ENCODE measurements at regions not wholly inside any gene's neighbourhood (a gene's known extent, or its start where the extent isn't known, plus 50 kb on each side); places are given as distances from the start of the nearest gene placed in this dataset.

DNA sequence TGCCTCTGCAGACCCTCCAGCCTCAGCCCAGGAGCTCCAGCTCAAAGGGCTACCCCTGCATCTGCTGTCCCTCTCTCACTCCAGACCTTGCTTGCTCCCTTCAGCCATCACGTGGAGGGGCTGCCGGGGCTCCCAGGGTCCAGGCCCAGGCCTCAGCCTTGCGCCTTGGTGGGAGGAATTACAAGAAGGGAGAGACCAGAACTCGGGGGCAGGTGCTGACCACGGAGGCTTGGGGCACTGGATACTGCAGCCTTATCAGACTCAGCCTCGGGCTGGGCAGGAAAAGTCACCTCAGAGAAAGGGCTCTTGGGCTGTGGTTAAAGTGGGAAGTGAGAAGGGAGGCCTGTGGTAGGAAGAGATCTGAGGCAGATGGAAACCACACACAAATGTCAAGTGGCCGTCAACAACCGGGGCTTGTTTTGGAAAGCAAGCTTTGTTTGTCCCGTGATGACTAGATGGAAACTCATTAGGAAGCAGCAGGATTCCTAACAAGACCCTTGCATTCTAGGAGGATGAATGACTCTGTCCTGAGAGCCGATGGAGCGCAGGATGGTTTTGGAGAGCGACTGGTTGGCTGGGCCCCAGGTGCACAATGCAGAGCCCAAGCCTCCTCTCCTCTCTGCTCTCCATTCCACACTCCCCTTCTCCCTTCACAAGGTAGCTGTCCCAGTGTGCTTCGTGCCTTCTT lies 1321.7 kb downstream of the TBC1D22A start:
- Histone ChIP-seq H3K9me3 (replicated peaks in 1 of 11) (no peaks in the 10 kb centered on the region), H3K36me3 (no peaks in the 10 kb centered on the region), H3K27ac (no peak overlapping the region), H3K4me1 (peaks cover 15 to 42% (median 30%) of the 10 kb centered on the region in 10 experiments), H4K20me1 (peaks cover 0 to 50% (median 15%) of the 10 kb centered on the region in 11 experiments; a peak in 17 of 22 replicates), H3K9ac (no peak overlapping the region), H3K4me3 (peak overlapping the region in 1 of 10 experiments; percentile 19; a peak in 2 of 20 replicates), H3K27me3 (peaks cover 11 to 66% (median 31%) of the 10 kb centered on the region in 11 experiments; a peak in 18 of 22 replicates), H3K4me2 (peak overlapping the region; percentile 58 to 95 (median 81))
- TF ChIP-seq Cebpa-rat (IDR thresholded peaks at IDR 0.05) = no peak

DNA sequence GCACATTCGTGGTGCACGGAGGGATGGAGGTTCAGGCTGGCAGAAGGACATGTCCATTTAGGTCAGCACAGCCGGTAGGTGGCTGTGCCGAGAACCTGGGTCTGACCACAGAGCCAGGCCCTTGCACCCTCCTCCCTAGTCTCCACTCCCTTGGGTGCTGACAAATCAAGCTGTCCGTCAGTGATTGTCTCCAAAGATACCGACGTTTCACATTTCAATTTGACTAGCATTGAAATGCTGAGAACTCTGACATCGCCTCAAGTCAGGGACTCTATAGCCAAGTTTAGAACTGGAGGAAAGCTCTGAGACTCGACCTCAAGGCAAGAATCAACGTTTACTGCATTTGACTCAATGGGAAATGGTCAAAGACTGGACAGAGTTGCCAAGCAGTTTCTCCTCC lies 1321.1 kb downstream of the TBC1D22A start:
- no peak for TF ChIP-seq Cebpa-rat (IDR thresholded peaks at IDR 0.05)
- peaks cover 0 to 50% (median 15%) of the 10 kb centered on the region in 11 experiments; a peak in 17 of 22 replicates for H4K20me1 ChIP-seq
- H3K9ac ChIP-seq = no peak overlapping the region
- peaks cover 15 to 48% (median 32%) of the 10 kb centered on the region in 10 experiments for H3K4me1 ChIP-seq
- no peaks in the 10 kb centered on the region for H3K9me3 ChIP-seq (replicated peaks in 1 of 11)
- H3K36me3 ChIP-seq = no peaks in the 10 kb centered on the region
- peak overlapping the region; percentile 58 to 95 (median 81) for H3K4me2 ChIP-seq
- peak overlapping the region in 1 of 10 experiments; percentile 19; a peak in 1 of 20 replicates for H3K4me3 ChIP-seq
- no peak overlapping the region for H3K27ac ChIP-seq
- H3K27me3 ChIP-seq = peaks cover 11 to 69% (median 31%) of the 10 kb centered on the region in 11 experiments; a peak in 18 of 22 replicates

GRCh38 chr22:48082284-48082683 lies 1319.8 kb downstream of the TBC1D22A start:
- Histone ChIP-seq H3K9ac (no peak overlapping the region), H3K4me2 (no peak overlapping the region), H4K20me1 (peaks cover 0 to 50% (median 15%) of the 10 kb centered on the region in 11 experiments; a peak in 17 of 22 replicates), H3K27me3 (peaks cover 11 to 69% (median 31%) of the 10 kb centered on the region in 11 experiments; a peak in 18 of 22 replicates), H3K4me3 (no peak overlapping the region), H3K36me3 (no peaks in the 10 kb centered on the region), H3K9me3 (replicated peaks in 1 of 11) (no peaks in the 10 kb centered on the region), H3K27ac (no peak overlapping the region), H3K4me1 (peaks cover 15 to 53% (median 33%) of the 10 kb centered on the region in 10 experiments)
- no peak for TF ChIP-seq Cebpa-rat (IDR thresholded peaks at IDR 0.05)

- Histone ChIP-seq H3K36me3 (no peaks in the 10 kb centered on the region), H3K4me2 (no peak overlapping the region), H3K4me3 (no peak overlapping the region), H3K9ac (no peak overlapping the region), H3K4me1 (peaks cover 15 to 61% (median 42%) of the 10 kb centered on the region in 10 experiments), H3K27me3 (peaks cover 11 to 68% (median 30%) of the 10 kb centered on the region in 11 experiments; a peak in 18 of 22 replicates), H3K9me3 (replicated peaks in 1 of 11) (no peaks in the 10 kb centered on the region), H4K20me1 (peaks cover 0 to 50% (median 15%) of the 10 kb centered on the region in 11 experiments; a peak in 17 of 22 replicates), H3K27ac (no peak overlapping the region)
- TF ChIP-seq Cebpa-rat (IDR thresholded peaks at IDR 0.05) = no peak
These were observed 1318.8 kb downstream of the TBC1D22A start for GRCh38 chr22:48081281-48081680.

DNA sequence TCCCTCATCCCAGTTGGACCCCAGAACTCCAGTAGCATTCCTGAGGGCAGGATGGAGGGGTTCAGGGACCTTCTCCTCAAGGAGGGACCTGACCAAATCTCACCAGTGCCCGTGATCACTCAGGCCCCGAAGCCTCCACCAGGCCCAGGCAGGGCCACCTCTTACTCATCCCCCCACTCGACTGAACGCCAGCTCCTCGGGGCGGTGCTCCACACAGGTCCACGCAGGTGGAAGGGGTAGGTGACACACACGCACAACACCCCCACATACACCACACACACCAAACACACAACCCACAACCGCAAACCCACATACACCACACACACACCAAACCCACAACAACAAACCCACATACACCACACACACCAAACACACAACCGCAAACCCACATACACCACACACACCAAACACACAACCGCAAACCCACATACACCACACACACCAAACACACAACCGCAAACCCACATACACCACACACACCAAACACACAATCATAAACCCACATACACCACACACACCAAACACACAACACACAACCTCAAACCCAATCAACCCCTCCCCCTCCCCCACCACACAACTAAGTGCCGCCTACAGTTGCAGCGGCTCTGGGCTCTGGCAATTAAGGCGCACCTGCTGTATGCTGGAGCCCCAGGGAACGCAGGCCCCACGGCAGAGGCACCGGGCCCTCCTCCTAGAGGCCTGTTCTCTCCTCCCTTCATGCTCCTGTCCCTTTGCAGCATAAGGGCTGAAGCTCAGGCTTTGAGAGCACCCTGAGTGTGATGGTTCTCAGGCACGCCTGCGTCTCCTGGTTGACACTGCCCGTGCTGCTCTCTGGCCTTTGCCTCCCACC lies 1318.1 kb downstream of the TBC1D22A start:
- Histone ChIP-seq H4K20me1 (peaks cover 0 to 46% (median 15%) of the 10 kb centered on the region in 11 experiments; a peak in 17 of 22 replicates), H3K9me3 (replicated peaks in 1 of 11) (no peaks in the 10 kb centered on the region), H3K4me3 (no peak overlapping the region), H3K27me3 (peaks cover 8 to 60% (median 22%) of the 10 kb centered on the region in 11 experiments; a peak in 18 of 22 replicates), H3K9ac (no peak overlapping the region), H3K36me3 (no peaks in the 10 kb centered on the region), H3K4me2 (no peak overlapping the region), H3K4me1 (peaks cover 15 to 56% (median 37%) of the 10 kb centered on the region in 10 experiments), H3K27ac (no peak overlapping the region)
- no peak for TF ChIP-seq Cebpa-rat (IDR thresholded peaks at IDR 0.05)

GRCh38 chr22:48079505-48080290 lies 1317.2 kb downstream of the TBC1D22A start:
- no peak overlapping the region for H3K27ac ChIP-seq
- peaks cover 0 to 38% (median 14%) of the 10 kb centered on the region in 11 experiments; a peak in 17 of 22 replicates for H4K20me1 ChIP-seq
- H3K4me3 ChIP-seq = no peak overlapping the region
- no peak overlapping the region for H3K4me2 ChIP-seq
- no peak for TF ChIP-seq Cebpa-rat (IDR thresholded peaks at IDR 0.05)
- H3K9me3 ChIP-seq (replicated peaks in 1 of 11) = no peaks in the 10 kb centered on the region
- H3K4me1 ChIP-seq = peaks cover 12 to 48% (median 28%) of the 10 kb centered on the region in 10 experiments
- H3K27me3 ChIP-seq = peaks cover 8 to 52% (median 22%) of the 10 kb centered on the region in 11 experiments; a peak in 16 of 22 replicates
- no peaks in the 10 kb centered on the region for H3K36me3 ChIP-seq
- H3K9ac ChIP-seq = no peak overlapping the region

GRCh38 chr22:48078825-48079224 lies 1316.4 kb downstream of the TBC1D22A start:
- peaks cover 8 to 43% (median 18%) of the 10 kb centered on the region in 11 experiments; a peak in 16 of 22 replicates for H3K27me3 ChIP-seq
- H3K9ac ChIP-seq = no peak overlapping the region
- peak overlapping the region in 3 of 11 experiments; percentile 7 to 40 (median 19); a peak in 3 of 22 replicates for H3K4me2 ChIP-seq
- no peaks in the 10 kb centered on the region for H3K9me3 ChIP-seq (replicated peaks in 1 of 11)
- H3K27ac ChIP-seq = no peak overlapping the region
- no peak for TF ChIP-seq Cebpa-rat (IDR thresholded peaks at IDR 0.05)
- H3K4me3 ChIP-seq = no peak overlapping the region
- H3K4me1 ChIP-seq = peaks cover 3 to 39% (median 20%) of the 10 kb centered on the region in 10 experiments
- H4K20me1 ChIP-seq = peaks cover 0 to 29% (median 6%) of the 10 kb centered on the region in 11 experiments; a peak in 14 of 22 replicates
- no peaks in the 10 kb centered on the region for H3K36me3 ChIP-seq

DNA sequence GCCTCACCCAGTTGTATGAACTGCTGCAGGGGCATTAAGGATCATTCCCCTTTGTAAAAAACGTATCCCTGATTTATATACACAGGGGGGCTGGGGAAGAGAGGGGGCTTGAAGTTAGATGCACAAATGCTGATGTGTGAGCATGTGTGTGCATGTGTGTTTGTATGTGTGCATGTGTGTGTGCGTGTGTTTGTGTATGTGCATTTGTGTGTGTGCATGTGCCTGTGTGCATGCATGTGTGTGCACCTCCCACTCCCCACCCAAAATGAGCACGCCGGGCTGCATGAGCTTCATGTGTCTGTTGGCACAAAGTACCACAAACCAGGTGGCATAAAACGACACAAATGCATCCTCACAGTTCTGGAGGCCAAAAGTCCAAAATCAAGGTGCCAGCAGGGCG lies 1315.2 kb downstream of the TBC1D22A start:
- Histone ChIP-seq H3K4me2 (peak overlapping the region in 2 of 11 experiments; percentile 45 to 59; a peak in 3 of 22 replicates), H3K27ac (no peak overlapping the region), H4K20me1 (peaks cover 0 to 18% (median 0%) of the 10 kb centered on the region in 11 experiments; a peak in 5 of 22 replicates), H3K4me1 (peaks cover 0 to 28% (median 11%) of the 10 kb centered on the region in 10 experiments; a peak in 13 of 20 replicates), H3K27me3 (peaks cover 0 to 32% (median 7%) of the 10 kb centered on the region in 11 experiments; a peak in 12 of 22 replicates), H3K36me3 (no peaks in the 10 kb centered on the region), H3K4me3 (no peak overlapping the region), H3K9ac (no peak overlapping the region), H3K9me3 (replicated peaks in 1 of 11) (no peaks in the 10 kb centered on the region)
- TF ChIP-seq Cebpa-rat (IDR thresholded peaks at IDR 0.05) = no peak
